ENCODE measurements at regions not wholly inside any gene's neighbourhood (a gene's known extent, or its start where the extent isn't known, plus 50 kb on each side); places are given as distances from the start of the nearest gene placed in this dataset.
A peak's percentile ranks its signal among the peaks of the same experiment; 100 is the strongest.
"Not testable (repeated sequence)": the region's sequence is repeated elsewhere in the genome, so short reads cannot be mapped to it uniquely, and the experiment has no call there.

DNA sequence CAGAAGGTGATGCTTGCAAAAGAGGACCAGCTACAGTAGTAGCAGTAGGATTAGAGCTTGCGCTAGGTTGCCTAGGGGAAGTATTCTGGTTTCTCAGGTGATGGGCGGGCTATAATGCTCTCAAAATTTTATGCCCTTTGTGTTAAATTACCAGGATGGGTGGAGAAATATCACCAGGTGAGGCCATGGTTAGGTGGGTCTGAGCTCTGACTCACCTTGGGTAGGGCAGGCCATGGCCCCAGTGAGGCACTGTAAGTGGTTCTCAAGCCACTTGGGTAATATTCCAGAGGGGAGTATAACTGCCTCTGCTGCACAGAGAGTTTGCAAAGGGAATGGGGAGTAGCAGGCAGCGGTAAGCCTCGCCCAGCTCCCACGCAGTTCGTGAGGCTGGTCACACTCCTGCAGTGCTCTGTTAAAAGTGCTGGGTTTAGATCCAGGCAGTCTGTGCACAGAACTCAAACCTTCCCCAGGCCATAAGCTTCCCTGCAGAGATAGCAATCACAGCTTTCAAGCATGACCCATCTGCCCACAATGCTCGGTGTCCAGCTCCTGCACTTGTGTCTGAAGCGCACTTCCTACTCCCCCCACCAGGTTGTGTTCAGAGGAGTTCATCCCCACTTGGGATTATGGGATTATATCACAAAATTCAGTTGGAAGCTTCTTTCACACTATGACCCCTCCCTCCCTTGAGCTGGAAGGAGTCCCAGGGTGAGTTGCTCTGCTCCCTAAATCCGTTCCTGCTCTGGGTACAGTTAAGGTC, 575.0 kb downstream of the CHSY3 start:
- DNase-seq (ENCODE audit: low spot score) = peak; percentile 45

DNA sequence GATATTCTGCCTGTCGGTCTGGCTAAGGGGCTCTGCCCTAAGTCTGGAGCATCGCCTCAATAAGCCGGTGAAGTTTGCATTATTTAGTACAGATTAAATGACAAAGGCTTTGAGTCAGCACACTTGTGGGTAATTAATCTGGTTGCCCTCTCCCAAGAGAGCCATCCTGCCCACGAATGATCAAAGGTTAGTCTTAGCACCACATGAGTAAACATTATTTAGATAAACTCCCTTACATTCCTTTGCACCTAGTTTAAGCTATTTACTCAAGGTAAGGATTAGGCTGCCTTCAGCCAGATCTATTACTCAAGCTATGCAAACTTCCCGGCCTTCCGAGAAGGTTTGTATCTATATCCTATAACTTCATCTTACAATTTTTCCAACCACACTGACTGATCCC, 572.1 kb downstream of the CHSY3 start:
- DNase-seq (ENCODE audit: low spot score) = no peak

DNA sequence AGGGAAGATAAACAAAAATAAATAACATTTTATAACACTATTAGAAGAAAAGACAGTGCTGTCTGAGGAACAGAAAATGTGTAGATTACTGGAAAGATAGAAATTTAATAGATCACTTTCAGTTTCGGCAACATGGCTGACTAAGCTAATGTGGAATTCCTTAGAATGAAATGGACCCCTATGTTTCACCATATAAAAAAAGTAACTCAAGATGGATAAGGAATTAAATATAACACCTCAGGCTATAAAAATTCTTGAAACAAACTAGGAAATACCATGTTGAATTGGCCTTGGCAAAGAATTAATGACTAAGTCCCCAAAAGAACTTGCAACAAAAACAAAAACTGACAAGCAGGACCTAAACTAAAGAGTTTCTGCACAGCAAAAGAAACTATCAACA, 558.3 kb downstream of the CHSY3 start:
- DNase-seq (ENCODE audit: low spot score) = no peak

DNA sequence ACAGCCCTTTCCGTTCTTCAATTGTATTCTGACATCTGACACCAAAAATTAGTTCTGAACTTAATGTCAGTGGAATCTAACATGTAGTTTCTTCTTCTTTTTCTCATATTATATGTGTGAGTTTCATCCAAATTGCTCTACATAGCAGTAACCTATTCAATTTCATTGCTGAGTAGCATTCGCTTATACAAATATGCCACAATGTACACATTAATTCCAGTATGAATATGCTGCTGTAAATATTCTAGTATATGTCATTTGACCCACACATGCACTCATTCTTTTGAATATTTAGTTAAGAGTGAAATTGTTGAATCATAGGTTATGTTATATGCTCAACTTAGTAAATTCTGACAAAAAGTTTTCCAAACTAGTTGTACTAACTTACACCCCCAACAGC, 550.9 kb downstream of the CHSY3 start:
- DNase-seq (ENCODE audit: low spot score) = no peak

DNA sequence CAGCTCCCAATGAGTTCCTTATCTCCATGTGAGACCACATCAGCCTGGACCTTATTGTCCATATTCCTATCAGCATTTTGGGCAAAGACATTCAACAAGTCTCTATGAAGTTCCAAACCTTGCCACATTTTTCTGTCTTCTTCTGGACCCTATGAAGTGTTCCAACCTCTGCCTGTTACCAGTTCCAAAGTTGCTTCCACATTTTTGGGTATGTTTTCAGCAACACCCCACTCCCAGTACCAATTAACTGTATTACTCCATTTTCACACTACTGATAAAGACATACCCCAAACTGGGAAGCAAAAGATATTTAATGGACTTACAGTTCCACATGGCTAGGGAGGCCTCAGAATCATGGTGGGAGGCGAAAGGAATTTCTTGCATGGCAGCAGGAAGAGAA, 548.5 kb downstream of the CHSY3 start:
- no peak for DNase-seq (ENCODE audit: low spot score)

DNA sequence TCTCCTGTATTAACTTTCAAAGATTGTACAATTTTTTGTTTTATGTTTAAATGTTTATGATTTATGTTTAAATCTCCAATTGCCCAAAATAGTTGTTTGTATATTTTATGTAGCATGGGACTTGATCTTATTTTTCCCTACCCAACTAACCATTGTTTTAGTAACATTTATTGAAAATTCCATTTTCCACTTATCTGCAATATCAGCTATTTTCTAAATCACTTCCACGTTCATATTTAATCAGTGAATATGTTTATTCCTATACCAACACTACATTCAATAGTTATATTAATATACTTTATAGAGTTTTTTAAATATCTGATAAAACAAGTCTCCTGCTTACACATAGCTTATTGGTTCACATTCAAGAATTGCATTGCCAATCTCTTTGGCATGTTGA, 532.2 kb downstream of the CHSY3 start:
- DNase-seq (ENCODE audit: low spot score) = no peak

DNA sequence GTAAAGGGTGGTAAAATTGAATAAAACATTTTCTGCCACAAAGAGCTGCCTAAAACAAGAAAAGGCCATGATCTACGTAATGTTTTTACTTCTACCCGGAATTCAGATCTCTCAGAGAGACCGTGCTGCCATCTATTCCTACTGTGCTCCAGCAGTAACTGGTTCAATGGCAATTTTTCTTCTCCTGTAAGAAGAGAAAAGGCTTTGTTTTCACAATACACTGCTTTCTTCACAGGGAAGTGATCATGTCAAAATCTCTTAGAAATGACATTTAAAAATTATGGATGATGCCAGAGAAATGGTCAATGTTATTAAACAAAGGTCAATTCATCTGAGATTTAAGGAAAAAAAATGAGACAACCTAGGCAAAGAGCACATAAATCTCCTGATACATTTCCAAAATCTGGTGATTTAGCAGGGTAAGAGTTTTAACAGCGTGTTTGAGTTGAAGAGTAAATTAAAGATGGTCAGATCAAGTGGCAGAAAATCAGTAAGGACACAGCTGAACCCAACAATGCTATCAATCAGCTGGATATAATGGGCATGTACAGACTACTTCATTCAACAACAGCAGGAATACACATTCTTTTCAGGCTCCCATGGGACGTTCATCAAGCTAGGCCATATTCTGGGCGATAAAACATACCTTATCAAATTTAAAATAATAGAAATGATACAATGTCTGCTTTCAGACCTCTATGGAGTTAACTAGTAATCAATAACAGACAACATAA, 523.1 kb downstream of the CHSY3 start:
- no peak for DNase-seq (ENCODE audit: low spot score)

DNA sequence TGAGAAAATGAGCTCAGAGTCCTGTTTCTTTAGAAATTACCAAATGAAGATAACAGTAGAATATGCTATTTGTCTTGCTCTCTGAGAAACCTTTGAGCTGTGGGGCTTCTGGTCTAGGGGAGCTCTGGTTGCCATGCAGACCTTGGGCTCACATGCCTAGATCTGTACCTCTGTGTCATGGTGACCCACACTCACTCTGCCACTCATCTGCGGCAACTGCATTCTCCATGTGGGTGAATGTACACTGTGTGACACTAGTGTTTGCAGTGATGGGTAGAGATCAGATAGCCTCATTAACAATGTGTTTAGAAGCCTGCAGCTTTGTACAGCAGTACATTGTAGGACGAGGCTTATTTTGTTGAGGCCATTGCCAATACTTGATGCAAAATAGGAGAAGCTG, 521.2 kb downstream of the CHSY3 start:
- DNase-seq (ENCODE audit: low spot score) = no peak

DNA sequence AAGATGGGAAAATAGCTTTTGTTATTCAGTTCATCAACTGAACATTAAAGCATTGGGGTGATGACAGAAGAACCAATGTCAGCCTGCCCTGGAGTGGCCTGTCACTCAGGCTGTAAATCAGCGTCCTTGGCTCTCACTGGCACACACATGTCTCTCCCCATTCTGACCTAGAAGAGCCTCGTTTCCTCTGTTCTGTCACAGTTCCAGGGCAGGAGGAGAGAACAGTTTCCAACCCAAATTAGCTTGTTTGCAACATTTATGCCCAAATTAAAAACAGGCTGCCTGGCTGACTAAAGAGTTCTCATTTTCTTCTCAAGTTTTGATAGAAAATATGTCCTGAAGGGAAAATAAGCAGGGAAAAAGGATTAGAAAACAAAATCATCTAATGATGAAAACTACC, 520.1 kb downstream of the CHSY3 start:
- DNase-seq (ENCODE audit: low spot score) = no peak

DNA sequence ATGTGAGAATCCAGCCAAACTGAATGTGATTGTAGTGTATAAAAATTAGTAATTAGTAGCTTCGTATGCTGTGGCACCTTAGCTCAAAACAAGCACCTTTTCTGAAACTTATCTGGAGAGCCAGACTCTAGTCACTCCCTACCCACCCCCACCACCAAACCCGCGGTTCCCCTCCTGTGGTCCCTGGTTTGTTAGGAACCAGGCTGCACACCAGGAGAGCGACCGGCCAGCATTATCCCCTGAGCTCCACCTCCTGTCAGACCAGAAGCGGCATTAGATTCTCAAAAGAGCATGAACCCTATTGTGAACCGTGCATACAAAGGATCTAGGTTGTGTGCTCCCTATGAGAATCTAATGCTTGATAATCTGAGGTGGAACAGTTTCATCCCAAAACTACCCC, 498.6 kb downstream of the CHSY3 start:
- DNase-seq (ENCODE audit: low spot score) = peak; percentile 49

DNA sequence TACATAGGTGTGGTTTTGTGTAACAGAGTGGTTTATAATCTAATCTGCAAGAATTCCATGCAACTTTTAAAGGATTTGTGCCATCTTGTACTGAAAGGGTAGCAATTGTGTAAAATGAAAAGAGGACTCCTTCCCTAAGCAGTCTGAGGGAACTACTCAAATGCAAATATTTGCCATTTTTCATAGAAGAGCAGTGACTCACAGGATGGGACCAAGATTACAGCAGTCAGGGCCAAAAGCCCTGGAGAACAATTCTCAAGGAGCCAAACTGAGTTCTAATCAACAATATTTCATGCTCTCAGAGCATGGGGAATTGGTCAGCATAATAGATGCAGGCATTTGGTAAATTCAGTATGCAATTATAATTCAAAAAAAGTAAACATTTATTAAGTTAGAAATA, 495.8 kb downstream of the CHSY3 start:
- no peak for DNase-seq (ENCODE audit: low spot score)

DNA sequence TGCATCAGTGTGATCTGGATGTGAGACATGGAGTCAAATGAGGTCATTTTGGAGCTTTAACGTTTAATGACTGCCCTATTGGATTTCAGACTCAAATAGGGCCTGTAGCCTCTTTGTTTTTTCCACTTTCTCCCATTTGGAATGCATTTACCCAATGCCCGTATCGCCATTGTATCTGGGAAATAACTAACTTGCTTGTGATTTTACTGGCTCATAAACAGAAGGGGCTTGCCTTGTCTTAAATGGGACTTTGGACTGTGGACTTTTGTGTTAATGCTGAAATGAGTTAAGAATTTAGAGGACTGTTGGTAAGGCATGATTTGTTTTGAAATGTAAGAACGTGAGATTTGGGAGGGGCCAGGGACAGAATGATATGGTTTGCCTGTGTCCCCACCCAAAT, 494.6 kb downstream of the CHSY3 start:
- no peak for DNase-seq (ENCODE audit: low spot score)

DNA sequence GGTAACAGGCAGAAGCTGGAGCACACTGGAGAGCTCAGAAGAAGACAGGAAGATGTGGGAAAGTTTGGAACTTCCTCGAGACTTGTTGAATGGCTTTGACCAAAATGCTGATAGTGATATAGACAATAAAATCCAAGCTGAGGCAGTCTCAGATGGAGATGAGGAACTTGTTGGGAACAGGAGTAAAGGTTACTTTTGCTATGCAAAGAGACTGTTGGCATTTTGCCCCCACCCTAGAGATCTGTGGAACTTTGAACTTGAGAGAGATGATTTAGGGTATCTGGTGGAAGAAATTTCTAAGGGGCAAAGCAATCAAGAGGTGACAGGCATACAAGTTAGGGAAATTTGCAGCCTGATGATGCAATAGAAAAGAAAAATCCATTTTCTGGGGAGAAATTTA, 493.5 kb downstream of the CHSY3 start:
- DNase-seq (ENCODE audit: low spot score) = not testable (repeated sequence)

DNA sequence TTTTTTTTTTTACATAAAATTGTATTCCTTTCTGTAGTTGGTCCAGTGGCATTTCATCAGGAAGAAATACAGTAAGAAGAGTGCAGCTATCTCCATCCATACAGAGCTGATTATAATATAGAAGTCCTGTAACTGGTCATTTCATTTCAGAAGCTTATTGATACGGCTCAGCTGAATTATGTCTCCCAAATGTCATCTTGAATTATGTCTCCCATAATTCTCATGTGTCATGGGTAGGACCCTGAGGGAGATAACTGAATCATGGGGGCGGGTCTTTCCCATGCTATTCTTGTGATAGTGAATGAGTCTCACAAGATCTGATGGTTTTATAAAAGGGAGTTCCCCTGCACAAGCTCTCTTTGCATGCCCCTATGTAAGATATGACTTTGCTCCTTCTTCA, 492.9 kb downstream of the CHSY3 start:
- DNase-seq (ENCODE audit: low spot score) = no peak

DNA sequence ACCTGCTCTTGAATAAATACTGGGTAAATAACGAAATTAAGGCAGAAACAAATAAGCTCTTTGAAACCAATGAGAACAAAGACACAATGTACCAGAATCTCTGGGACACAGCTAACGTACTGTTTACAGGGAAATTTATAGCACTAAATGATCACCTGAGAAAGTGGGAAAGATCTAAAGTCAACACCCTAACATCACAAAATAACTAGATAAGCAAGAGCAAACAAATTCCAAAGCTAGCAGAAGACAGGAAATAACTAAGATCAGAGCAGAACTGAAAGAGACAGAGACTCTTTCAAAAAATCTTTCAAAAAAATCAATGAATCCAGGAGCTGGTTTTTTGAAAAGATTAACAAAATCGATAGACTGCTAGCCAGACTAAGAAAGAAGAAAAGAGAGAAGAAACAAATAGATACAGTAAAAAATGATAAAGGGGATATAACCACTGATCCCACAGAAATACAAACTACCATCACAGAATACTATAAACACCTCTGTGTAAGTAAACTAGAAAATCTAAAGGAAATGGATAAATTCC, 487.5 kb downstream of the CHSY3 start:
- not testable (repeated sequence) for DNase-seq (ENCODE audit: low spot score)

DNA sequence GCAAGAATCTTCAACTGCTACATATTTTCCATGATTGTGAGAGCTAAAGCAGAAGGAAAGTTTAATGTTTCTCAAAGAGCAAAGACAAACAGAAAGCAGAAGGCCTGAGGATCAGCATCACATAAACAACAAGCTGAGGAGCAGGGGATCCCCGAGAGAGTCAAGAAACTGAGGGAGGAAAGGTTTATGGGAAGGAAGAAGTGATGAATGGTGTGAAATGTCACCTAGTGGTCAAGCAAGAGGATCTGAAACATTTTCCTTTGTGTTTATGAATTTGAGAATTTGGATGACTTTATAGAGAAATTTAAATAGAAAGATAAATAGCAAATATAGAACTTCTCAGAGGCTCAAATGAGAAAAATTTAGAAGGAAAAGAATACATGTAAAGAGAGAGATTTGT, 481.9 kb downstream of the CHSY3 start:
- DNase-seq (ENCODE audit: low spot score) = no peak

DNA sequence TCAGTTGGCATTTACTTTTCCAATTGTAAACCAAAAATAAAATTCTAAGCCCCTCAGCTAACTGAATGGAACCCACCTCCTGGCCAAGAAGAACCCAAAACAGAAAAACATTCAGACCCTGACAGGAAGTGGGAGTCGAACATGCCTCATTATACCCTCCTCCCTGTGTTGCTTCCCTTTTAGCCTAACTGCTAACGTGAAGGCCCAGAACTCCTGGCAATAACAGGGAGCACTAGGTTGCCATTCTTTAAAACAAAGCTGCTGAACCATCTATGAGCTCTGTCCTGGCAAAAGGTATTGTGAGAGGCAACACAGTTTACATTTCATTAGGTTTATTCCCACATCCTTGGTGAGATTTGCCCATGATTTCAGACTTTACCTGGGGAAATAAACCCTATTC, 481.4 kb downstream of the CHSY3 start:
- DNase-seq (ENCODE audit: low spot score) = no peak

DNA sequence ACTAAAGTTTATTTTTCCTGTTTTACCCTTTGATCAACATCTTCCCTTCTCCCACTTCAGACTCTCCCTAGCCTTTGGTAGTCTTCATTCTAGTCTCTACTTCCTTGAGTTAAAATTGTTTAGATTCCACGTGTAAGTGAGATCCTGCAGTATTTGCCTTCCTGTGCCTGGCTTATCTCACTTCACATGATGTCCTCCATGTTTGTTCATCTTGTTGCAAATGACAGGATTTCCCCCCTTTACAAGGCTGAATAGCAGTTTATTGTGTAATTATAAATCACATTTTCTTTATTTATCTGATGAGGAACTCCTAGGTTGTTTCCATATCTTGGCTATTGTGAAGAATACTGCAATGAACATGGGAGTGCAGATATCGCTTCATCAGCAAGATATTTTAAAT, 461.7 kb downstream of the CHSY3 start:
- DNase-seq (ENCODE audit: low spot score) = no peak

DNA sequence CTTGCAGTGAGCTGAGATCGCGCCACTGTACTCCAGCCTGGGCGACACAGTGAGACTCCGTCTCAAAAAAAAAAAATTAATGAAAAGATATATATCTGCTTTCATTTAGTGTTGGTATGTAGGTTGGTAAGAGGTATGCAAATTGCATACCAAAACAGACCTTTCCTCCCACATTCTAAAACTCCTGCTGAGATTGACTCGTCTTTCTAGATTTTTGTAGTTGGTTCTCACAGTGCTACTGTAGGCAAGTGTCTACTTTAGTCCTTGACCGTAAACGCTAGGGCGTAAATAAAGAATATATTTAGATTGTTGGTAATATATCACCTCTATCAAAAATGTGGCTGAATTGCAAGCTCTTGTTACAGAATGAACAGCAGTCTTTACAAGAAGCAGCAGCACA, 445.9 kb downstream of the CHSY3 start:
- DNase-seq (ENCODE audit: low spot score) = no peak

DNA sequence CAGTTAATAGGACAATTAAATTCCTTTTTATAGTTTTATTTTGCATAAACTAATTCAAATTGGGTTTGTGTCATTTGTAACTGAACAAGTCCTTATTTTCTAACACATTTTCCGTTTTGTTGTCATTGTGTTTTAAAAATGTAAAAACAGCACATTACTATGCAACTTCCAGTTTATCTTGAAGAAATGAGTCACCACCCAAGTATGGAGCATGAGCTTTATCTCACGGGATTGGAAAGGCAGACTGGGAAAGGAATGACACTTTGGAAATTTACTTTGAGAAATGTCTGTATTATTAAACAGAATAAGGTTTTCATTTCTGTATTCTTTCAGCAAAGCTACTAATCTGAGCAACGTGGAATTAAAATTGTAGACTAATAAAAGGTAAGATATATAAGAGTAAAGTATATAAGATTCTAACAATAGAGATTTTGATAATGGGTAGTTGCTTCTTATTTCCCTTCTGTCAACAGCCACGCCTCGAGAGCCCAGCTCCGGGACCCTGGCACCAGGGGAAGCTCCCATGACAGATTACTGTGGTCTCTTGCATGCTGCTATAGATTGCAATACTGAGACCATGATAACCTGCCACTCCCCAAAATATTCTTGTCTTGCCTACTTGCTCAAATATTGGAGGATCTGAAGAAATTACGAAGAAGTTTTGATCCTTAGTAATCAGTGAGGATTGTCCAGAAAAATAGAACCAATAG, 433.1 kb downstream of the CHSY3 start:
- no peak for DNase-seq (ENCODE audit: low spot score)

DNA sequence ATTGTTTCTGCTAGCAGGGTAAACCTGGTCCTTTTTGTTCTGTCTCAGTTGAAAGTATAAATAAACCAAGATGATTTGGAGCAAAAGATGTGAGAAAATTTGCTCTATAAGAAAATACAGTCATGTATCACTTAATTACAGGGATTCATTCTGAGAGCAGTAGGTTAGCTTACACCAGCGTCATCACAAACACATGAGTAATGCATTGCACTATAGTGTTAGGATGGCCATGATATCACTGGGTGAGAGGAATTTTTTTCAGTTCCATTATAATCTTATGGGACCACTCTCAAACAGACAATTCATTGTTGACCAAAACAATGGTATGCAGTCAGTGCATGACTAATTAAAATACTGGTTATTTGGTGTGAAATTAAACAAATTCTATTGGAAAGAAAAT, 430.9 kb downstream of the CHSY3 start:
- DNase-seq (ENCODE audit: low spot score) = no peak

DNA sequence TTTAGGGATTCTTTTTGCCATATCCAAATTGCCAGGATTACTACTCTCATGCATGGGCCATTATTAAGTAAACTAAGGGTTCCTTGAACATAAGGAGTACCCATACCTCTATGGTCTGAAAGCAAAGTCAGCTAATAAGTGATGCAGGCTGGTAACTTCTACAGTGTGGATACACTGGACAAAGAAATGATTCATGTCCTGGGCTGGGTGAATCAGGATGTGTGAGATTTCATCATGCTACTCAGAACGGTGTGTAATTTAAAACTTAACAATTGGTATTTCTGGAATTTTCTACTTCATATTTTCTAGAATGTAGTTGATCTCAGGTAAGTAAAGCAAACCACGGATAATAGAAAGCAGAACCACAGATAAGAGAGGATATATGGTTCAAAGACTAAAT, 428.8 kb downstream of the CHSY3 start:
- DNase-seq (ENCODE audit: low spot score) = no peak

DNA sequence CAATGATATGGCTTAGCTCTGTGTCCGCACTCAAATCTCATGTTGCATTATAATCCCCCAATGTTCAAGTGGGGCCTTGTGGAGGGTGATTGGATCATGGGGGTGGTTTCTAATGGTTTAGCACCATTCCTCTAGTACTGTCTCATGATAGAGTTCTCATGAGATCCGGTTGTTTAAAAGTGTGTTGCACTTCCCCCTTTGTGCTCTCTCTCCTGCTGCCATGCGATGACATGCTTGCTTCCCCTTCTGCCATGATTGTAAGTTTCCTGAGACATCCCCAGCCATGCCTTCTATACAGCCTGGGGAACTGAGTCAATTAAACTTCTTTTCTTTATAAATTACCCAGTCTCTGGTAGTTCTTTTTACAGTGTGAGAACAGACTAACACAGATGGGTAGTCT, 427.1 kb downstream of the CHSY3 start:
- no peak for DNase-seq (ENCODE audit: low spot score)

Measured in ecto neural progenitor cell (in vitro differentiated cells).